GM23248 (cell line): ENCODE measurements at regions not wholly inside any gene's neighbourhood (a gene's known extent, or its start where the extent isn't known, plus 50 kb on each side); places are given as distances from the start of the nearest gene placed in this dataset.

Experiments used
- EZH2 ChIP-seq: fragments of 200-600 bp; sonication (generic); IDR thresholded peaks from 2 replicates; pipeline ENCODE4 v1.6.1; 2018; ENCODE audit warnings: antibody characterized with exemption, mild to moderate bottlenecking; ENCODE audit not compliant: insufficient read depth, poor library complexity, severe bottlenecking
- EZH2phosphoT487 ChIP-seq: fragments of 200-600 bp; sonication (generic); IDR thresholded peaks from 2 replicates; pipeline ENCODE4 v1.6.1; 2018; ENCODE audit warnings: antibody characterized with exemption, moderate library complexity, mild to moderate bottlenecking, low read depth; ENCODE audit not compliant: insufficient read depth

DNA sequence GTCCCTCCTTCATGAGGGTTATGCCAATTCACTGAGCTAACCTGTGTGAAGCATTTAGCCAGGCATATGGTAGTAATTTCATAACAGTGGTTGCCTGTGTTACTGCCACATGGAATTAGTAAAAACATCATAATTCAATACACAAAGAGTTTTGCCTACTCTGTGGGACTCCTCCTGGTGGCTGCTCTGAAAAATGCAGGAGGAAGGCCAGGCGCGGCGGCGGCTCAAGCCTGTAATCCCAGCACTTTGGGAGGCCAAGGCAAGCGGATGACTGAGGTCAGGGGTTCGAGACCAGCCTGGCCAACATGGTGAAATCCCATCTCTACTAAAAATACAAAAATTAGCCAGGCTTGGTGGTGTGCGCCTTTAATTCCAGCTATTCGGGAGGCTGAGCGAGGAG lies 547.3 kb downstream of the CDK5RAP2 start:
- TF ChIP-seq EZH2: no peak
- no peak for TF ChIP-seq EZH2phosphoT487
